ENCODE measurements at regions not wholly inside any gene's neighbourhood (a gene's known extent, or its start where the extent isn't known, plus 50 kb on each side); places are given as distances from the start of the nearest gene placed in this dataset.

DNA sequence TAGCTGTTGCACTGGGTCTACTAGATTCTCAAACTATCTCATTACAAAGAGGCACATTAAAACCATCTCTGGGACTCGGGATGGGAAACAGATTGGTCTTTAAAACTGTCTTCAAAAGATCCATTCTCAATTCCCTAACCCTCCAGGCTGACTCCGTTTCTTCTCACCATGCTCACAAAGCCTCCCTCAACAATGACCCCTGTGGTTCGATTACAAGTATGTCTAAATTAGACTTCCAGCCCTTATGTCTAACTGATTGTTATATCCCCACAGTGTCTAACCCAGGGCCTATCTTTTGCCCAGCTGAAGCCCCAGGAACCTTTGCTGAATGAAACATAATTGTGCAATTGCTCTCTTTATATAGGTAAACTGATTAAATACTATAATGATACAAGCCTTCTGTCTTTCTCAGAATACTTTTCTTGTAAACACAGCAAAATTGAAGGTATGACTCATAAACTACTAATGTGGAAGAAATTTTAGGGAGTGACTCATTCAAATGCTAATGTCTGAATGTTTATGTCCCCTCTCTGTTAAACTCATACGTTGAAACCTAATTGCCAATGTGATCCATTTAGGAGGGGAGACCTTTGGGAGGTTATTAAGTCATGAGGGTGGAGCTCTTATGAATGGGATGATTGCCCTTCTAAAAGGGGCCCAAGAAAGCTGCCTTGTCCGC is 65.6 kb upstream of the DAB1 start:
- no peak overlapping the region for H3K27ac ChIP-seq
- no peaks in the 10 kb centered on the region for H3K36me3 ChIP-seq
- H3K4me3 ChIP-seq = no peak overlapping the region
- no peak for ATAC-seq (ENCODE audit: insufficient number of reproducible peaks, low FRiP score, low read depth)
- no peaks in the 10 kb centered on the region for H3K4me1 ChIP-seq (ENCODE audit: control insufficient read depth in 1 of 2, low read depth in 2 of 2)
- TF ChIP-seq, protein P1, sequence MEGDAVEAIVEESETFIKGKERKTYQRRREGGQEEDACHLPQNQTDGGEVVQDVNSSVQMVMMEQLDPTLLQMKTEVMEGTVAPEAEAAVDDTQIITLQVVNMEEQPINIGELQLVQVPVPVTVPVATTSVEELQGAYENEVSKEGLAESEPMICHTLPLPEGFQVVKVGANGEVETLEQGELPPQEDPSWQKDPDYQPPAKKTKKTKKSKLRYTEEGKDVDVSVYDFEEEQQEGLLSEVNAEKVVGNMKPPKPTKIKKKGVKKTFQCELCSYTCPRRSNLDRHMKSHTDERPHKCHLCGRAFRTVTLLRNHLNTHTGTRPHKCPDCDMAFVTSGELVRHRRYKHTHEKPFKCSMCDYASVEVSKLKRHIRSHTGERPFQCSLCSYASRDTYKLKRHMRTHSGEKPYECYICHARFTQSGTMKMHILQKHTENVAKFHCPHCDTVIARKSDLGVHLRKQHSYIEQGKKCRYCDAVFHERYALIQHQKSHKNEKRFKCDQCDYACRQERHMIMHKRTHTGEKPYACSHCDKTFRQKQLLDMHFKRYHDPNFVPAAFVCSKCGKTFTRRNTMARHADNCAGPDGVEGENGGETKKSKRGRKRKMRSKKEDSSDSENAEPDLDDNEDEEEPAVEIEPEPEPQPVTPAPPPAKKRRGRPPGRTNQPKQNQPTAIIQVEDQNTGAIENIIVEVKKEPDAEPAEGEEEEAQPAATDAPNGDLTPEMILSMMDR (IDR thresholded peaks at IDR 0.05) = no peak
- no peaks in the 10 kb centered on the region for H3K9me3 ChIP-seq
- H3K27me3 ChIP-seq (replicated peaks; ENCODE audit: insufficient read depth) = no peaks in the 10 kb centered on the region
- no peak for DNase-seq (ENCODE audit: low spot score)

DNA sequence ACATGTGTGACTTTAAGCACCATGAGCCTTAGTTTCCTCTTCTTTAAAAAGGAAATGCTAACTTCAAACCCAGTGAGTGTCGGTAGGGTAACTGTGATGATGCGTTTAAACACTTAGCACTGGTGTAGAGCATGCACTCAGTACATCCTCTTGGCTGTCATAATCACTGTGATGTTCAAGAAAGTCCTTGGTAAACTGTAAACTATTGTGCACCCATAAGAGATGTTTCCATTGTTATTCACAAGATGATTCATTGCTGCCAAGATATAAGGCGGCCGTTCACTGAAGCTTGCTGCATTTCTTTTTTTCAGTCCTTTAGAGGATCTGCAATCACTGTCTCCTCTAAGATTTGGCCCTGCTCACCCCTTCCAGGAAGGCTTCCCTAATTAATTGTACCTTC is 61.8 kb upstream of the DAB1 start:
- H3K27me3 ChIP-seq (replicated peaks; ENCODE audit: insufficient read depth) = no peaks in the 10 kb centered on the region
- TF ChIP-seq, protein P1 (IDR thresholded peaks at IDR 0.05) = no peak

DNA sequence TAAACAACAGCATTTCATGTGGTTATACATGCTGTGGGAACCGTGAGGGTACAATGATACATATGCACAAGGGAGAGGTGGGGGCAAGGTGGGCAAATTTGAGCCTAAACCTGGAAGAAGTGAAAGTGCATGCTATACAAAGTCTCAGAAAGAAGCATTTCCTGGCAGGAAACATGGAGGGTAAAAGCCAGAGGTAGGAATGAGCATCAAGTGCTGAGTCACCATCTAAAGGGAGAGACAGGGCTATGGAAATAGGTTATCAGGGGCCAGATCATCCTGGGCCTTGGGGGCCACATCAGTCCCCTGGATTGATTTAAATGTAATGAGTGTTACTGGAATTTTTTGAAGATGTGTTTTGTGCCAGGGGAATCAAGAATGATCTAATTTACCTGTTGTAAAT is 60.1 kb upstream of the DAB1 start:
- H3K27ac ChIP-seq = no peak overlapping the region
- H3K27me3 ChIP-seq (replicated peaks; ENCODE audit: insufficient read depth) = no peaks in the 10 kb centered on the region
- TF ChIP-seq, protein P1 (IDR thresholded peaks at IDR 0.05) = no peak
- no peaks in the 10 kb centered on the region for H3K4me1 ChIP-seq (ENCODE audit: control insufficient read depth in 1 of 2, low read depth in 2 of 2)
- H3K4me3 ChIP-seq = no peak overlapping the region
- no peak for DNase-seq (ENCODE audit: low spot score)
- H3K36me3 ChIP-seq = no peaks in the 10 kb centered on the region
- H3K9me3 ChIP-seq = no peaks in the 10 kb centered on the region
- ATAC-seq (ENCODE audit: insufficient number of reproducible peaks, low FRiP score, low read depth) = no peak

More for the DNA sequence above, 61.8 kb upstream of the DAB1 start:
- no peak overlapping the region for H3K4me3 ChIP-seq
- H3K4me1 ChIP-seq (ENCODE audit: control insufficient read depth in 1 of 2, low read depth in 2 of 2) = no peaks in the 10 kb centered on the region
- no peaks in the 10 kb centered on the region for H3K9me3 ChIP-seq
- H3K27ac ChIP-seq = no peak overlapping the region
- no peaks in the 10 kb centered on the region for H3K36me3 ChIP-seq
- no peak for ATAC-seq (ENCODE audit: insufficient number of reproducible peaks, low FRiP score, low read depth)
- no peak for DNase-seq (ENCODE audit: low spot score)

DNA sequence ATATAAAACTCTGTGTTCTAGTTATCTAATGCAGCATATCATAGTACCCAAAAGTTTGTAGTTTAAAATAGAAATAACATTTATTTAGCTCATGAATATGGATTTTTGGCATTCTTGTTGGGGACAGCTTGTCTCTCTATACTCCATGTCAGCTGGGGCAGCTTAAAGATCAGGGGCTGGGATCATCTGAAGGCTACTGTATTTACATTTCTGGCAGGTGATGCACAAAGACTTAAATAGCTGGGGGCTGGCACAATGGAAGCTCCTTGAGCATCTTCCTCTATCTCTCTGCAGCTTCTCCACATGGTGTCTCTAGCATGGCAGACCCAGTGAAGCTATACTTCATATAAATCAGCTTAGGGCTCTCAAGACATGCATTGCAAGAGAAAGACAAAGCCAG is 55.6 kb upstream of the DAB1 start:
- no peak for DNase-seq (ENCODE audit: low spot score)
- Histone ChIP-seq H3K27ac (no peak overlapping the region), H3K9me3 (no peaks in the 10 kb centered on the region), H3K27me3 (replicated peaks; ENCODE audit: insufficient read depth) (no peaks in the 10 kb centered on the region), H3K4me1 (ENCODE audit: control insufficient read depth in 1 of 2, low read depth in 2 of 2) (no peaks in the 10 kb centered on the region), H3K36me3 (no peaks in the 10 kb centered on the region), H3K4me3 (no peak overlapping the region)
- no peak for ATAC-seq (ENCODE audit: insufficient number of reproducible peaks, low FRiP score, low read depth)
- TF ChIP-seq, protein P1 (IDR thresholded peaks at IDR 0.05) = no peak

DNA sequence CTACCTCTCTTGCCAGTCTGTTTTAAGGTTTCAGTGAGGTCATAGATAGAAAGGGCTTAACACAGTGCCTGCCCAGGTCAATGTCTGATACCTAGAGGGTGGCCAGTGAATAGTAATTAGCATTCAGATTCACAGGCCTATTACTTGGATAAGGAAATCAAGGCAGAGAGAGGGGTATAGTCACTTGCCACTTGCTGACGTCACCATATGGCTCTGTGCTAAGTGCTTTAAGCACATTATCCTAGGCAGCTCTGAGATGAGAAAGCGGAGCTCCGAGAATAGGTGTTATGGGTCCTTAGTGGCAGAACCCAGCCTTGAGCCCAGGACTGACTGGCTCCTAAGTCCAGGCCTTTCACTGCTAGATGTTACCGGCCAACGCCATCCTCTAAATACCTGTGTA is 51.5 kb upstream of the DAB1 start:
- Histone ChIP-seq H3K4me1 (ENCODE audit: control insufficient read depth in 1 of 2, low read depth in 2 of 2) (no peaks in the 10 kb centered on the region), H3K4me3 (no peak overlapping the region), H3K36me3 (no peaks in the 10 kb centered on the region), H3K9me3 (no peaks in the 10 kb centered on the region), H3K27ac (no peak overlapping the region), H3K27me3 (replicated peaks; ENCODE audit: insufficient read depth) (no peaks in the 10 kb centered on the region)
- TF ChIP-seq, protein P1 (IDR thresholded peaks at IDR 0.05) = no peak
- DNase-seq (ENCODE audit: low spot score) = no peak
- ATAC-seq (ENCODE audit: insufficient number of reproducible peaks, low FRiP score, low read depth) = no peak

All from thoracic aorta (tissue), 2 donors.